ENCODE measurements at regions not wholly inside any gene's neighbourhood (a gene's known extent, or its start where the extent isn't known, plus 50 kb on each side); places are given as distances from the start of the nearest gene placed in this dataset.

DNA sequence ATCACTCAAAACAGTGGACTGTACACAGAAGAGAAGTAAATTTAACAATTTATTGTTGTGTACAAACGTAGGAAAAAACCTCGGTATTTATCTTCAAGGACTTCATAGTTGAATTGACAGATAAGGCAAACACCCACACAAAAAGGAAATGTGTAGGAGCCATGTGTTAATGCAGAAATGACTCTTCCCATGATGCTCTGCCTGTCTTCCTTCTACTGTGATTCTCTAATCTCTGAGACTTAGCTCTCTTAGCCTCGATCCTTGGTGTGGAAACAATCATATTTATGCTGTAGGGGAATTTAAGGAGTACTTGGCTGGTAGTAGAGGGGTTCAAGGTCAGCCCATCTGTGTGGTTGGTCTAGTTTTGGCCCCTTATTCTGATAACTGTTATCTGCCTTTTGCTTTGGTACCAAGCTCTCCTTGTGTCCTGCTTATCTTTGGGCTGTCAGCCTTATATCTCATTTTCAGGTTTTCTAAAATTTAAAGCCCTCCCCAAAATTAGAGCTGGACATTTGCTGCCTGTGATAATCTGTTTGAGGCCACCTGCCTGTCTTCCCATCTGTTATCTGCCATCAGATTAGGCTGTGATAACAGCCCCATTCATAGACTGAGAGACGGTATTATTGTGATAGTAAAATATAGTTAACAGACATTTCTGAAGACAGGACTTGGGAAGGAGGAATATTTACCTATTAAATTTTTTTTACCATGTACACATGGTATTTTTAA is 81.7 kb downstream of the GPR85 start:
- TF ChIP-seq TAF1 (IDR thresholded peaks at IDR 0.05; ENCODE audit: borderline replicate concordance, low read depth, low read length) (no peak), POLR2A (IDR thresholded peaks at IDR 0.05; ENCODE audit: low read depth, low read length) (no peak), POLR2AphosphoS5 (IDR thresholded peaks at IDR 0.05; ENCODE audit: low read depth, low read length) (no peak)
